NOMO-1 treated with DMSO at 0.1 percent for 48 hours (cell line): ENCODE measurements at regions not wholly inside any gene's neighbourhood (a gene's known extent, or its start where the extent isn't known, plus 50 kb on each side); places are given as distances from the start of the nearest gene placed in this dataset.

Experiments
- DNase-seq: peaks from one replicate; lab custom pipeline; 2025; ENCODE audit not compliant: unreplicated experiment; lab: John Stamatoyannopoulos, UW

GRCh38 chr11:93959663-93960062 is 61.5 kb upstream of the HEPHL1 start:
- no peak for DNase-seq

GRCh38 chr11:93963072-93963471 is 58.1 kb upstream of the HEPHL1 start:
- no peak for DNase-seq

GRCh38 chr11:93967258-93967657 is 53.9 kb upstream of the HEPHL1 start:
- DNase-seq, result no peak

- no peak for DNase-seq
These were observed 53.2 kb upstream of the HEPHL1 start for GRCh38 chr11:93967944-93968343.

GRCh38 chr11:93969925-93970922 is 50.9 kb upstream of the HEPHL1 start:
- no peak for DNase-seq
